Esophagus muscularis mucosa (tissue), 3 donors: ENCODE measurements at regions not wholly inside any gene's neighbourhood (a gene's known extent, or its start where the extent isn't known, plus 50 kb on each side); places are given as distances from the start of the nearest gene placed in this dataset.

Experiments used
- POLR2A ChIP-seq: fragments of 450-650 bp; IDR thresholded peaks from one replicate; pipeline ENCODE4 v1.6.1; 2017; ENCODE audit warnings: antibody characterized with exemption, moderate library complexity, mild to moderate bottlenecking, low read depth
- POLR2AphosphoS5 ChIP-seq, 2 donors: sonication (generic); formaldehyde crosslinking; IDR thresholded peaks; one replicate each; pipeline ENCODE4 v1.6.1; 2017; ENCODE audit warnings: antibody characterized with exemption in 2 of 2
- TF ChIP-seq, protein P1 (sequence below), 3 experiments: fragments of 200-600 bp in 2 of 3; fragments of 450-650 bp in 1 of 3; sonication (generic) in 2 of 3; IDR thresholded peaks; one replicate each; pipeline ENCODE4 v1.5.1; 2017 to 2019; ENCODE audit warnings: antibody characterized with exemption in 3 of 3, mild to moderate bottlenecking in 2 of 3, moderate library complexity in 1 of 3

DNA sequence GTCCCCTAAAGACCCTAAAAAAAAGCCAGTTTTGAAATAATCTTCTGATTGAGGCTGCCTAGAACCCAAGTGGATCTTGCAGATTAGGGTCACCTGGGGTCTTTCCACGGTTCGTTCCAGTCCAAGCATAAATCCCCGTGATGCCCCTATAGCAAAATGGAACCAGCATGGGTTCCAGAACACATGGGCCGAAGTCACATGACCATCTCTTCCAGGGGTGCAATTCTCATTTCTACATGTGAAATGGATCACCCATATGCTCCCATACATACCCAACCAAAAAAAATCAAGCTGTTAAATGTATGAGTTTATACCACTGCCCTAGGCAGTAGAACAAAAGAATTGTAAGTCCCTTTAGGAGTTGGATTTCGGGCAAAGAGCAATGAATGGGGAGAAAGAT lies 245.4 kb downstream of the SKIDA1 start:
- TF ChIP-seq POLR2A (no peak), POLR2AphosphoS5 (IDR thresholded peaks at IDR 0.05) (no peak)
- TF ChIP-seq, protein P1, sequence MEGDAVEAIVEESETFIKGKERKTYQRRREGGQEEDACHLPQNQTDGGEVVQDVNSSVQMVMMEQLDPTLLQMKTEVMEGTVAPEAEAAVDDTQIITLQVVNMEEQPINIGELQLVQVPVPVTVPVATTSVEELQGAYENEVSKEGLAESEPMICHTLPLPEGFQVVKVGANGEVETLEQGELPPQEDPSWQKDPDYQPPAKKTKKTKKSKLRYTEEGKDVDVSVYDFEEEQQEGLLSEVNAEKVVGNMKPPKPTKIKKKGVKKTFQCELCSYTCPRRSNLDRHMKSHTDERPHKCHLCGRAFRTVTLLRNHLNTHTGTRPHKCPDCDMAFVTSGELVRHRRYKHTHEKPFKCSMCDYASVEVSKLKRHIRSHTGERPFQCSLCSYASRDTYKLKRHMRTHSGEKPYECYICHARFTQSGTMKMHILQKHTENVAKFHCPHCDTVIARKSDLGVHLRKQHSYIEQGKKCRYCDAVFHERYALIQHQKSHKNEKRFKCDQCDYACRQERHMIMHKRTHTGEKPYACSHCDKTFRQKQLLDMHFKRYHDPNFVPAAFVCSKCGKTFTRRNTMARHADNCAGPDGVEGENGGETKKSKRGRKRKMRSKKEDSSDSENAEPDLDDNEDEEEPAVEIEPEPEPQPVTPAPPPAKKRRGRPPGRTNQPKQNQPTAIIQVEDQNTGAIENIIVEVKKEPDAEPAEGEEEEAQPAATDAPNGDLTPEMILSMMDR (IDR thresholded peaks at IDR 0.05), result no peak
